ENCODE measurements at regions not wholly inside any gene's neighbourhood (a gene's known extent, or its start where the extent isn't known, plus 50 kb on each side); places are given as distances from the start of the nearest gene placed in this dataset.

GRCh38 chr12:105805730-105806399, 332.9 kb downstream of the NUAK1 start:
- no peak overlapping the region for H3K27ac ChIP-seq (ENCODE audit: insufficient read depth, low read length)
- no peak overlapping the region for H2AFZ ChIP-seq (ENCODE audit: low read length)
- TF ChIP-seq EZH2 (IDR thresholded peaks at IDR 0.05; ENCODE audit: low read length, missing control alignments) (no peak), CTCF (conservative IDR thresholded peaks at IDR 0.05 in 1 of 2, IDR thresholded peaks at IDR 0.05 in 1 of 2; ENCODE audit: low read depth in 1 of 2, low read length in 2 of 2) (no peak)
- no peak for DNase-seq (ENCODE audit: low read depth in 2 of 2)
- H3K9me3 ChIP-seq (ENCODE audit: control insufficient read depth, insufficient read depth, low read depth, low read length), result no peaks in the 10 kb centered on the region
- H3K36me3 ChIP-seq (ENCODE audit: control insufficient read depth, insufficient read depth, low read length), result no peaks in the 10 kb centered on the region
- no peaks in the 10 kb centered on the region for H3K79me2 ChIP-seq (ENCODE audit: control insufficient read depth, insufficient read depth, low read length)
- H3K9ac ChIP-seq (ENCODE audit: insufficient read depth, low read length), result no peak overlapping the region
- no peaks in the 10 kb centered on the region for H3K27me3 ChIP-seq (ENCODE audit: control insufficient read depth, insufficient read depth, low read length)
- no peaks in the 10 kb centered on the region for H4K20me1 ChIP-seq (ENCODE audit: control insufficient read depth, extremely low read depth, insufficient read depth, low read length)
- no peak overlapping the region for H3K4me3 ChIP-seq (replicated peaks in 1 of 4; ENCODE audit: control extremely low read depth in 1 of 4, insufficient read depth in 1 of 4, low read depth in 3 of 4, low read length in 4 of 4)
- no peaks in the 10 kb centered on the region for H3K4me1 ChIP-seq (ENCODE audit: control insufficient read depth, extremely low read depth, insufficient read depth, low read length)
- no peak overlapping the region for H3K4me2 ChIP-seq (ENCODE audit: extremely low read depth, insufficient read depth, low read length)

GRCh38 chr12:105806400-105806770, 332.4 kb downstream of the NUAK1 start:
- no peak for DNase-seq (ENCODE audit: low read depth in 2 of 2)
- H3K4me3 ChIP-seq (replicated peaks in 1 of 4; ENCODE audit: control extremely low read depth in 1 of 4, insufficient read depth in 1 of 4, low read depth in 3 of 4, low read length in 4 of 4), result no peak overlapping the region
- H3K4me2 ChIP-seq (ENCODE audit: extremely low read depth, insufficient read depth, low read length), result no peak overlapping the region
- no peaks in the 10 kb centered on the region for H3K27me3 ChIP-seq (ENCODE audit: control insufficient read depth, insufficient read depth, low read length)
- TF ChIP-seq EZH2 (IDR thresholded peaks at IDR 0.05; ENCODE audit: low read length, missing control alignments) (no peak), CTCF (conservative IDR thresholded peaks at IDR 0.05 in 1 of 2, IDR thresholded peaks at IDR 0.05 in 1 of 2; ENCODE audit: low read depth in 1 of 2, low read length in 2 of 2) (no peak)
- no peaks in the 10 kb centered on the region for H3K4me1 ChIP-seq (ENCODE audit: control insufficient read depth, extremely low read depth, insufficient read depth, low read length)
- no peaks in the 10 kb centered on the region for H3K36me3 ChIP-seq (ENCODE audit: control insufficient read depth, insufficient read depth, low read length)
- no peaks in the 10 kb centered on the region for H4K20me1 ChIP-seq (ENCODE audit: control insufficient read depth, extremely low read depth, insufficient read depth, low read length)
- no peak overlapping the region for H3K27ac ChIP-seq (ENCODE audit: insufficient read depth, low read length)
- no peak overlapping the region for H2AFZ ChIP-seq (ENCODE audit: low read length)
- H3K79me2 ChIP-seq (ENCODE audit: control insufficient read depth, insufficient read depth, low read length), result no peaks in the 10 kb centered on the region
- H3K9me3 ChIP-seq (ENCODE audit: control insufficient read depth, insufficient read depth, low read depth, low read length), result no peaks in the 10 kb centered on the region
- no peak overlapping the region for H3K9ac ChIP-seq (ENCODE audit: insufficient read depth, low read length)

- no peak for TF ChIP-seq EZH2 (IDR thresholded peaks at IDR 0.05; ENCODE audit: low read length, missing control alignments)
- TF ChIP-seq CTCF (conservative IDR thresholded peaks at IDR 0.05 in 1 of 2, IDR thresholded peaks at IDR 0.05 in 1 of 2; ENCODE audit: low read depth in 1 of 2, low read length in 2 of 2), result no peak
- Histone ChIP-seq H3K4me1 (ENCODE audit: control insufficient read depth, extremely low read depth, insufficient read depth, low read length) (no peaks in the 10 kb centered on the region), H4K20me1 (ENCODE audit: control insufficient read depth, extremely low read depth, insufficient read depth, low read length) (no peaks in the 10 kb centered on the region), H3K4me2 (ENCODE audit: extremely low read depth, insufficient read depth, low read length) (no peak overlapping the region), H3K27ac (ENCODE audit: insufficient read depth, low read length) (no peak overlapping the region), H3K9me3 (ENCODE audit: control insufficient read depth, insufficient read depth, low read depth, low read length) (no peaks in the 10 kb centered on the region), H3K36me3 (ENCODE audit: control insufficient read depth, insufficient read depth, low read length) (no peaks in the 10 kb centered on the region), H3K79me2 (ENCODE audit: control insufficient read depth, insufficient read depth, low read length) (no peaks in the 10 kb centered on the region), H2AFZ (ENCODE audit: low read length) (no peak overlapping the region), H3K9ac (ENCODE audit: insufficient read depth, low read length) (no peak overlapping the region), H3K27me3 (ENCODE audit: control insufficient read depth, insufficient read depth, low read length) (no peaks in the 10 kb centered on the region), H3K4me3 (replicated peaks in 1 of 4; ENCODE audit: control extremely low read depth in 1 of 4, insufficient read depth in 1 of 4, low read depth in 3 of 4, low read length in 4 of 4) (no peak overlapping the region)
- DNase-seq (ENCODE audit: low read depth in 2 of 2), result peak in 1 of 2 donors; percentile 17
Measured at GRCh38 chr12:105812366-105812765, 326.4 kb downstream of the NUAK1 start.

Measured in fibroblast of lung (primary cell).